GM04503 (cell line): ENCODE measurements at regions not wholly inside any gene's neighbourhood (a gene's known extent, or its start where the extent isn't known, plus 50 kb on each side); places are given as distances from the start of the nearest gene placed in this dataset.

ENCODE experiments used
- DNase-seq: peaks from one replicate; pipeline ENCODE4 v3.0.0-alpha.2; 2012; ENCODE audit warnings: low read depth

DNA sequence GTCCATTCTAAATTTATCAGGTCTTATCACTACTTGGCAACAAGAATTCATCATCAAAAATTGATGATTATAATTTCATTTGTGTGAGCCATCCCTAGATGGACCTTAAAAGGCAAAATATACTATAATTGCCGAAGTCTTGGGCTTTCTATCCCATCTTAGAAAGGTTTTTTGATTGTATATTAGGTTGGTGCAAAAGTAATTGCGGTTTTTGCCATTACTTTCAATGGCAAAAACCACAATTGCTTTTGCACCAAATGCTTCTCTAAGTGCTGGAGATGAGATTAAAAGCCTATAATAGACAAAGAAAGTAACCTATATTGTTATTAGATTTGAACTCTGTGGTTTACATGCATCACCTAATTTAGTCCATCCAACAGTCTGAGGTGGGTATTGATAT, 612.9 kb downstream of the ZNF385D start:
- DNase-seq: no peak

DNA sequence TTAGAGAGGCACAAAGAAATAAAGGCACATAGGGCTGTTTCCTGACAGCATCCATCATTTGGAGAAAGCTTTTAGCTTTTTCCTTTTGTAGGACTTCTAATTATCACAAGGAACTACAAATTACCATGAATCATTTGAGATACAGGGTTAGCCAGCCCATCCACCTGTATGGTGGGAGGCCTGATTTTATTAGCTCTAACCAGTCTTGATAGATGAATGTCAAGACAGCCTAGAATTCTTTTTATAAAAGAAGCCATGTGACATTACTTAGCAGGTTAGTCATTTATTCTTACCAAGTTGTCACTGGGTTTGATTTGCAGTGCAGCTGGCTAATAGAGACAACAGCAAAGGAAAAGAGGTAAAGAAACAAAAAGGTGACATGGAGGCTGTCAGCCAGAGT, 618.1 kb downstream of the ZNF385D start:
- DNase-seq: no peak

DNA sequence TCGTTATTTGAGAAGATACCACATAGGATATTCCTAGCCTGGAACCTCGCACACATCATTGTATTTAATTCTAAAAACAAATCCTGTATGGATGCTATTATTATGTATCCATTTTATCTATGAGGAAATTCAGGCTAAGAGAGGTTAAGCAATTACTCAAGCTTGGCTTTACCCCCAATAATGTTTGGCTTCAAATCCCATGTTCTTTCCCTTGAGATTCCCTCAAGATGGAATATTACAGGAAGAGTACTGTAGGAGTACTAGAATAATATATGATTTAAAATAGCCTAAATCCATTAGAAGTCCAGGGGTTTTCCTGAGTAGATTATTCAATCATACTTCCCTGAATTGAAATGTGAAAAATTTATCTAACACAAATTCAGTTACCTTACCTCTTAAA, 630.2 kb downstream of the ZNF385D start:
- no peak for DNase-seq

DNA sequence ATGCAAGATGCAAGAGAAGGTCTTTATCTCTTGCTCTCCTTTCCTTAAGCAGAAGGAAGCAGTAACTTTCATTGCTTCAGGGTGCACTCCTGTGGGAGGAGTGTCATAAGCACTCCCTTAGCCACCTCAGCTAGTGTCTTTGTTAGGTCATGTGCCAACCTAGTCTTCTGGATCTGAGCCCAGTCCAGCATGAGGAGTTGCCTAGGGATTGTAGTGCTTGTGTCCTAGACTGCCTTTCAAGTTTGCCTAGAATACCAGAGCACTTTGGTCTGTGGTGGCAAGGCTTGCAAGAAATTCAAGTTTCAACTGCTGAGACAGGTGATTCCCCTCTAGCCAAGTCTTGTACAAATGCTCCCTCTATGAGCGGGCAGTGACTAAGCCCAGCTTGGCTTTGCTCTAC, 633.6 kb downstream of the ZNF385D start:
- DNase-seq: no peak

DNA sequence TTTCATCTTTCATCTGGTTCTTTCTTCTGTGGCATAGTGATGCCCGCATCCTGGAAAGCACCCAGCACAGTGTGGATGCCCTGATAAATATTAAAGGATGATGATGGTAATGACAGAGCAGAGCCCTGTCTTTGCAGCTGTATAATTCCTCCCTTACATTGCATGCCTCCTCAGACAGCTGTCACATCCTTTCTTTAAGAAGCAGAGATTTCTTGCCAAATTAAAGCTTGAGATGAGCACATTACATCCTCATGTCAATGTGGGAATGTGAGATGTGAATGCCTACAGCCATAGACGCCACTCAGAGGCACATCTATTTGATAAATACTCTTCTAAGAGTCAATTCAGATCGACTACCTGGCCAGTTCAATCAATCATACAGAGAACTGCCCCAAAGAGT, 642.0 kb downstream of the ZNF385D start:
- no peak for DNase-seq

DNA sequence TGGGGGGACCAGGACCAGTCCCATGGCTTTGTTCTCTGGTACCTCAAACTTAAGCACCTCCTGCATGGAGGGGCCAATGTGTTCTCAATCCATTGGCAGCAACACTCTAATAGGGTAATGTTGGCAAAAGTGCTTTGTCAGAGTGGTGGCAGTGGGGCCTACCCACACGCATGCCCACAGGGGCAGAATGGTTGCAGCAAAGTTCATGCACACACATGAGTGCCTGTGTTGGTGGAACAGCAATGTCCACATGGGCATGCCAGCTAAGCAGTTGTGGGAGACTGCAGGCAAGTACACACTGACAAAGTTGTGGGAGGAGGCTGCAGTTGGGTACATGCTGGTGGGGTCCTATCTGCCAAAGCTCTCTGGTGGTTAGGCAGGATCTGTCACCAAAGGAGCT, 645.2 kb downstream of the ZNF385D start:
- no peak for DNase-seq

DNA sequence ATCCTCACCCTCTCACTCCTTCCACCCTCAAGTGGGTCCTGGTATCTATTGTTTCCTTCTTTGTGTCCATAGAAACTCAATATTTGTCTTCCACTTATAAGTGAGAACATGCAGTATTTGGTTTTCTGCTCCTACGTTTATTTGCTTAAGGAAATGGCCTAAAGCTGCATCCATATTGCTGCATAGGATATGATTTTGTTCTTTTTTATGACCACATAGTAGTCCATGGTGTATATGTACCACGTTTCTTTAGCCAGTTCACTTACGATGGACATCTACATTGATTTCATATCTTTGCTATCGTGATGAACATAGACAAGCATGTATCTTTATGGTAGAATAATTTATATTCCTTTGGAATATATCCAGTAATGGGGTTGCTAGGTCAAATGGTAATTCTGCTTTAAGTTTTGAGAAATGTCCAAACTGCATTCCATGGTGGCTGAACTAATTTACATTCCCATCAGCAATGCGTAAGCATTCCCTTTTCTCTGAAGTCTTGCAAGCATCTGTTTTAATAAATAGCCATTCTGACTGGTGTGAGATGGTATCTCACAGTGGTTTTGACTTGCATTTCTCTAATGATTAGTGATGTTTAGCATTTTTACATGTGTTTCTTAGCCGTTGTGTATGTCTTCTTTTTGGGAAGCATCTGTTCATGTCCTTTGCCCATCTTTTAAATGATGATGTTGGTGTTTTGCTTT, 650.2 kb downstream of the ZNF385D start:
- no peak for DNase-seq

DNA sequence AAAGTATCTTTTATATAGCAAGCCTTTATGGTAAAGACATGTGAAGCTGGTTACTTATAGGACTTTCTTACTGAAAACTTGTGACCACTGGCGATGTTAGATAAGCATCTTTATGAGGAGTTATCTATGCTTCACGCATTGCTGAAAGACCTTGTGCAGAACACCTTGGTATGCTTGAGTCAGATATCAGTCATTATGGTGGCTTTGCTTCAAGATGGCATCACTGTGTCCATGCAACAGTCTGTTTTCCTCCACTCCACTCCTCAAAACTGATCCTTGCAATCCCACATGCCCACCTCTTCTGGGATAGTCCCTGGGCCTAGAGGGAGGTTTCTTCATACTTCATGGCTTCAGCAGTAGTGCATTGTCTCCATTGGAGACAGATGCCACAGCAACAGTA, 656.3 kb downstream of the ZNF385D start:
- no peak for DNase-seq

DNA sequence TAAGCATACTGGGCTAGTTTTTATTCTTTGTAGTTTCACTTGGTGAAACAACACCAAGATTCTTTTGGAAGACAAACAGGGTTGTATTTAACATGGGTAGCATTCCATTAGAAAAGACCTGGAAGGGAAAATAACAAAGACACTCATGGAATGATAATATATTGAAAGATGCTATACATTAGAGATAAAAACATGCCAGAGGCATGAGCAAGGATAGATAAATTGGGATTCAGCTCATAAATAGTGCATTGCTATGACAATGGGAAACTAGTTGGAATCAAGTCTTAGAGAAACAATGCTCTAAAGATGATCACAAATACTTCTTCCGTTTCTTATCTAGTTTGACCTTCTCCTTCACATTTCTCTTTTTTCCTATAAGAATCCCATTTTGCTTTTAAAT, 677.4 kb downstream of the ZNF385D start:
- no peak for DNase-seq

DNA sequence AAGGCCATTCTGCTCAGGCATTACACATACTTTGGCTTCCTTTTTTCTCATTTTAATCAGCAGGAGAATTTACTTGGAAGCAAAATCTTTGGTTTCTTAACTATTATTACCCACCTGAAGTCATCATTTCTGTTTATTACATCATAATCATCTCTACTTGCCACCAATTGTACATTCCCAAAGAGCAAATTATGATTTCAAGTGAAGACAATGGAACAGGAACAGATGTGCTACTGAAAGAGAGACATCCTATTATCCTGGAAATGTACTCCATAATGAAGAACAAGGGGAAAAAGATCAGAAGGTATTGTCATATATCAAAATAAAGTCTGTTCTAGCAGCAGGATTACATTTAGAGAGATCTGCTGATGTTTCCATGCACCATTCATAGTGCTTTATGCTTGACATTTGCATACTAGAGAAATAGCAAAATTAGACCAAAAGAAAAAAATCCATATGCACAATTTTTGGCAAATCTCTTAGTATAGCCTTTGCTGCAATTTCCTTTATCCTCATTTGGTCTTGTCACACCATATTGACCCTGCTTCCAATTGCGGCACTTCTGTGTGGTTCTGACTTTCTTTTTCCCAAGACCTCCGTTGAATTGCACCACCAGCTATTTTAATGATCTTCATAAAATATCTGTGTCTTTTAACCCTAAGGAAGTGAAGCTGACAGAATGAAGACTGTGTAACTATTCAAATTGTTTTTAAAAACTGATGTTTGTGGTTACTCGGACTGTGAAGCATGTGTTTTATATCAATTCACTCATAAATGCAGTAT, 683.8 kb downstream of the ZNF385D start:
- peak; percentile 51 for DNase-seq

DNA sequence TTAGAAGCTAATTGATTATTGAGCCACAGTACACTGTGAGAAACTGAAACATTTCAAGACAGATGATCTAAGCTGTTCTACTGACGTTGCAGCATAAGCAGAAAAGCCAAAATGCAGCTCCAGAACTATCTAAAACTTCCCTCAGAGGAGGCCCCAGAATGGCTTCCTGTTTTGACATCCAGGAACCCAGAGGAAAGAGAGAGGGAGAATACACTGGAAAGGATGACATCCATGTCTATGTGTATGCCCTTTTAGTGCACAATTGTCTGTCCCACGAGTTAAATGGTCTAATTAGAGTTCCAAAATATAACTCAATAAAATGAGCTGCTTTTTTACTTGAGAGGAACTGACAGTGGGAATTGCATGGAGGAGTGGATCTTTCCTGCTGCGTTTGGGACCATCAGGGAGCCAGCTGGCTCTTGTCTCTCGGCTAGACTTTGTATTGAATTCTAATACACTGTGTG, 688.1 kb downstream of the ZNF385D start:
- no peak for DNase-seq

DNA sequence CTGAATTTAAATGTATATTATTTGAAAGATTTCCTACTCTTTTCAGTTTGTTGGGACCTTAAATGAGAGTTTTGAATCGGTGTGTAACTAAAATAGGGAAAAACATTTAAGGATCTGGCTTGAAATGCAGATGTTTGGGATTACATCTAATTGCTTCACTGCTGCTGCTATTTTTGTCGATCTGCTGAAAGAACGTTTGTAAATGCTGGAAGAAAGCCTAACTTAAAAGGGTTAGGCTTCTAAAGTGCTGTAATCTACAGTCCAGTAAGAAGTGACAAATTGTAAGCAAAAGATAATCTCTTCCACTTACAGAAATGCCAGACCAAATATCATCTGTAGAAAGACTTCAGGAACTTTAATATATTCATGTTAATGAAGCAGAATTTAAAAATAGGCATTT, 691.6 kb downstream of the ZNF385D start:
- DNase-seq: peak; percentile 17

DNA sequence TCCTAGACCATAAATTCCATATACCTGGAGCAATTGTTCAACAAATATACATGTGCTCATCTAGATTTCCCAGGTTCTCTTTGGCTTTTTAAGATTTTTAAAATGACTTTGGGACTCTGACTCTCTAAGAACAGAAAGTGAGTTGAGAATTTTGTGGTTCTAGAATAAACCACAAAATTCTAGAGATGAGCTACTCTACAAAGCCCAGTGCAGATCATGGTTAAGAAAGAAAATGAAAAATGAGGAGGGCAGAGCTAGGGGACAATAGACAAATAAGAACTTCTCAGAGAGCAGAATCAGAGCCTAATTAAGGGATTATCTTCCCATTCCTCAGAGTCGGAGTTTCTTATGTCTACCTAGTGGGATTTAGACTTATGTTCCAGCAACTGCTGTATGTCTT, 694.7 kb downstream of the ZNF385D start:
- no peak for DNase-seq

DNA sequence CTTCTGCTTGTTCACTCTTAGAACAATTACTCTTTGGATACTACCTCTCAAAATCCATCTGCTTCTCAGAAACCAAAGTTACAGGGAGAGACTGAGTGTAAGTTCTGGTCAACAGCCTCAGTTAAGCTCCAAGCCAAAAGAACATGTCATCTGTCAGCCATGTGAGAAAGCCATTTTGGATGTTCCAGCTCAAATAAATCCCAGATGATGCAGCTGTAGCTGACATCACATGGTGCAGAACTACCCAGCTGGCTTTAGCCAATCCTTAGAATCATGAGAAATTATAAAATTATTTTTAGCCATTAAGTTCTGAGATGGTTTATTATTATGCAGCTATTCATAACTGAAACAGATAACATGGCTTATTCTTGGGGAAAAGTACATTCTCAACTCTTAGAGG, 696.0 kb downstream of the ZNF385D start:
- DNase-seq: no peak

DNA sequence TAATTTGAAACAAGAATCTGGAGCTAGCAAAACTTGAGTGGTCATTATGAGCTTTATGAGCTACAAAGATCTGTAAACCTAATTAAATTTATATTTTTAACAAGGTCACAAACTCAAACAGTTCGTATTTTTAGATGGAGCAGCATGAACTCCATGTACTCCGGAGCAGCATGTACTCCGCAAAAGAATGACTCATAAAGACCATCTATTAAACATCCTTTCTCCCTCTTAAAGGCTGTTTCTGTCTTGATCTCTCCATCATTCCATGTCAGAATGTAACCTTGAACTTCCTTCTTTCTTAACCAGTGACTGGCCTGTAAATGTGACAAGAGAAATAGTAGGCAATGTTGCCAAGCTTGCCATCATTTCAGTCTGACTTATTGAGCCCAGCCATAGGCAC, 696.9 kb downstream of the ZNF385D start:
- DNase-seq: no peak

DNA sequence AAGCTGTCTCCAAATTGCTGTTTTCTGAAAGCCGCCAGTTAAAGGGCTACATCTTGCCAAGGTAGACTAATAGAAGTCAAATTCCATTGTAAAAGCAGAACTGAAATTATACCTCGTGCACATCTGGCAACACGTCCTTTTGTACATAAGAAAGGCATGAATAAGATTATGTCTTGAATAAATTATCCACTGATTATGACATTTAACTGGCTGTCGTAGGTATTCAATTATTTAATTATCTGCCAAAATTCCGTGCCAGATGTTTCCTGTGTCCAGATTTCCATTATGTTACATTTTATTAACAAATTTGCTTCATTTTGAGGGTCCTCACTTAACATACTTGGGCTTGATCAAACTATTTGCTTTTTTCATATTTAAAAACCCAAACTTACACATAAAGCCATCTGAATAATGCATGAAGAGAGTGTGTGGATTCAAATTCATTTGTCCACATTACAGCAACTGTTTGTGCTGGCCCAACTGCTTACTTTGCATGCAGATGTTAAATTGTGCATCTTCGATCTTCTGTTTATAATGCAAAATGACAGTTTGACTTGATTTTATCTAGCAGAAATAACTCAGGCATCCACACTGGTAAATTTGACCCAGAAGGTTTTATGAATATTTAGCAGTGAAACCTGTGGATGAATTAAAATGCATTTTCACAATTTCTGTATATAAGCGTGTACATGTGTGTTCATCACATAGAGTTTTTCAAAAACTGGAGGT, 701.5 kb downstream of the ZNF385D start:
- DNase-seq: no peak

DNA sequence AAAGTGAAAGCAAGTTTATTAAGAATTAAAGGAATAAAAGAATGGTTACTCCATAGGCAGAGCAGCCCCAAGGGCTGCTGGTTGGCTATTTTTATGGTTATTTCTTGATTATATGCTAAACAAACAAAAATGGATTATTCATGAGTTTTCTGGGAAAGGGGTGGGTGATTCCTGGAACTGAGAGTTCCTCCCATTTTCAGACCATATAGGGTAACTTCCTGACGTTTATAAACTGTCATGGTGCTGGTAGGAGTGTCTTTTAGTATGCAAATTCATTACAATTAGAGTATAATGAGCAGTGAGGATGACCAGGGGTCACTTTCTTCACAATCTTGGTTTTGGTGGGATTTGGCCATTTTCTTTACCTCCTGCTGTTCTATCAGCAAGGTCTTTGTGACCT, 707.9 kb downstream of the ZNF385D start:
- DNase-seq: no peak

DNA sequence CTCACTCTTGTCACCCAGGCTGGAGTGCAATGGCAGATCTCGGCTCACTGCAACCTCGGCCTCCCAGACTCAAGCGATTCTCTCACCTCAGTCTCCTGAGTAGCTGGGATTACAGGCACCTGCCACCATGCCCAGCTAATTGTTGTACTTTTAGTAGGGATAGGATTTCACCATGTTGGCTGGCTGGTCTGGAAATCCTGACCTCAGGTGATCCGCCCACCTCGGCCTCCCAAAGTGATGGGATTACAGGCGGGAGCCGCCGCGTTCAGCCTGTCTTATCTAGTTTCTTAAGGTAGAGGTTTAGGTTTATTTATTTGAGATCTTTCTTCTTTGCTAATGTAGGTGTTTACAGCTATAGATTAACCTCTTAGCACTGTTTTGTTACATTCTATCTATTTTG, 708.8 kb downstream of the ZNF385D start:
- DNase-seq: no peak

DNA sequence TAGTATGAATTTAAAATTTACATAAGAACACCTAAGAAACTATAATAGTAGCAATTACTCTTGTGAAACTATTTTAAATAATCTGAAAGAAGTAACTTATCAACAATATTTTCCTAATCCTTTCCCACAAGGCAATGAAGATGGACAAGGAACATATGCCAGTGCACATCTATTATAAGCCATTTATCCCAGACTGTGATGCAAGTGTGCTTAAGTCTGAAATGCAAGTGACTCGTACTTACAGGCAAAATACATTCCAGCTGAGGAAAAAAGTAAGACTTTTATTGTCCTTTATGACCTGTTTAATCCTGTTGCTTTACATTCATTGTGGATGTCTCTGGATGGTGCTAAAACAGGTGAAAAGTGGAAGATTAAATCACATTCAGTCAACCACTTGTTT, 709.4 kb downstream of the ZNF385D start:
- peak; percentile 26 for DNase-seq

DNA sequence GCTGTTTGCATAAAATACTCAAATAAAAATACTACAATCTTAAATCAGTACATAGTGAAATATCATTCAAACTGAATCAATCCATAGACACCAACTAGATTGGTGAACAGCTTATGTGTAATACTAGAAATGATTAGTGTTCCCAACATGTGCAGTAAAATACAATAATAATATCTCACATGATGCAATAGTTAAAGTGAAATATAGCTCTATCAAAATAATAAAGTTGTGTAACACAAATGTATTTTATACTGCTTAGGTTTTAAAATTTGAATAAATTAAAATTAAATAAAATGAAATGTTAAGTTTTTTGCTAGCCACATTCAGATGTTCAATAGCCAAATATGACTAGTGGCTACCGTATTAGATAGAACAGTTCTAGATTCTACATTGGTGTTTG, 714.1 kb downstream of the ZNF385D start:
- DNase-seq: no peak

DNA sequence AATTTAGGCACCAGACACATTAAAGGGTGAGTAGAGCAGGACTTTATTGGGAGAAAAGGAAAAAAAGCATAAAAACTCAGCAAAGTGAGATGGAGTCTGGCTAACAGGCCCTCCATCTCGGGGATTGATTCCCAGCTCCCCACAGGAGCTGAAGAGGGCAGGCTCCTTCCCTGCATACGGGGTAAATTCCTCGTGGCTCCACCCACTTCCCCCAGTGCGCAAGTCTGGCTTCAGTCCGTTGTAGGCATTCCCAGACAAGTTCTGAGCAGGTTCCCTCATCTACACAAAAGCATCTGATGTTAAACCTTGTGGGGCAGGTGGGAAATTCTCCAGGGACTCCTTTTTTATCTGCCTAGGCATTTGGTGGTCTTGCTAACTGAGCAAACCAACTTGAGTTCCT, 722.6 kb downstream of the ZNF385D start:
- no peak for DNase-seq

DNA sequence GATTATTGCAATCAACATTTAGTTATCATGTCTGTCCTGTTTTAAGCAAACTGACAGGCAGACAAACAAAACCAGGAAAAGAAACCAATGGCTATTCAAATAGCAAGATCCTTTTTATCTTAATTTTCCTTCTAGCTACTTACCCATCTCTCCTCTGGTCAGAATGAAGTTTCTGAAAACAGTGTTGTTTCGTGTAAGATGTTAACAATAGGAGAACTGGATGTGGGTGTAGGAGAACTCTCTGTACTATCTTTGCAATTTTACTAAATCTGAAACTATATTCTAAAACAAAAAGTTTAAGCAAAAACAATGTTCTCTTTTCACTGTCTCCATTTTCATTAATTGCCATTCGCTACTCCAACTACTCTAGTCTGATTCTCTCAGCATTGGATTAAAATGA, 726.4 kb downstream of the ZNF385D start:
- no peak for DNase-seq

DNA sequence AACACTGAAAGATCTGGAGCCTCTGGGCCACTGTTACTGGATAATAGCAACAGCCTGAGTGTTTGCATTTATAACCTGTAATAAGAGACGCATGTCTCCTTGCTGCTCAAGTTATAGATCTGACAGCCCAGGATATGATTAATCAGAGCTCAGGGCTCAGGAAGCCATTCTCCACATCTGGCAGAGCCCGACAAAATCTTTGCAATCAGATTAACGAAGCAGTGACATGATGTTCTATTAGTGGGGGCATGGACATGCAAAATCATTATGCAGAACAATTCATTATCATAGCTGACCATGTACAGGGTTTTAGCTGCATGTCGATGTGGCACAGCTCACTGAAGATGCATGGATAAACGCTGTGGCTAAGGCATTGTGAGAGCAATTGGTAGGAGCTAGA, 730.3 kb downstream of the ZNF385D start:
- no peak for DNase-seq
